GM21529 (cell line): ENCODE measurements at regions not wholly inside any gene's neighbourhood (a gene's known extent, or its start where the extent isn't known, plus 50 kb on each side); places are given as distances from the start of the nearest gene placed in this dataset.

Experiments
- ATAC-seq: cut with Tn5 transposase; IDR thresholded peaks from one replicate; pipeline ENCODE4 v1.9.1; 2021; ENCODE audit not compliant: unreplicated experiment

- ATAC-seq = no peak
Observed at GRCh38 chr4:26067035-26067434, 153.0 kb downstream of the SMIM20 start.

DNA sequence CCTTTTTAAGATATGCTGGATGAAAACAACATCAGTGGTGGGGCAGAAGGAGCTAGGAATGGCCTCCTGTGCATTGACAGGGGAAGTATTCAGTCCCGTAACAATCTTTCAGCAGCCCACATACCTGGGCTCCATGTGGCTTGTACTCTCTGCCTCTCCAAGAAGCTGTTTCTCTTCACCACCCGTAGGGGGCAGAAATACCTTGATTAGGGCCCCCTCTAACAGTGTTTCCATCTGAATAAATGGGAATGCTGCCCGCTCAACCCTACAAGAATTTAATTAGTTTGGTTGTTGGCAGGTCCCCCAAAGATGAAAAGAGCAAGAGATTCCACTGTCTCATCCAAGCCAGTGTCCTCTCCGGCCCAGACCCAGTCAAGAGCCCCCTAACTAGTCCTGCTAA lies 155.2 kb downstream of the SMIM20 start:
- peak; percentile 69 for ATAC-seq

DNA sequence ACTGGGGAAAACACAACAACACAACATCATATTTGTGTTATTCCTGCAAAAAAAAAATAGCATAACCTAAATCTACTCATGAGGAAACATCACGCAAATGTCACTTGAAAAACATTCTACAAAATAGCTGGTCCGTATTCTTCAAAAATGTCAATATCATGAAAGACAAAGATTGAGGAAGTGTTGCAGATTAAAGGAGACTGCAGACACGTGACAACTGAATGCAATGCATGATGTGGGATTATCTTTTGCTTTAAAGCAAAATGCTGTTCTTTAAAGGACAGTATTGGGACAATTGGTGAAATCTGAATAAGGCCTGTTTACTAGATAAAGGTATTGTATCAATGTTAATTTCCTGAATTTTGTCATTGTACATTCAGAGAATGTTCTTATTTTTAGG lies 157.7 kb downstream of the SMIM20 start:
- ATAC-seq = no peak

GRCh38 chr4:26073886-26074560 lies 160.0 kb downstream of the SMIM20 start:
- no peak for ATAC-seq

- peak; percentile 68 for ATAC-seq
Observed at GRCh38 chr4:26074712-26075430, 160.9 kb downstream of the SMIM20 start.

- peak; percentile 15 for ATAC-seq
Observed at GRCh38 chr4:26075583-26075982, 161.6 kb downstream of the SMIM20 start.

- peak; percentile 84 for ATAC-seq
Observed at GRCh38 chr4:26076000-26076587, 162.1 kb downstream of the SMIM20 start.

- ATAC-seq = no peak
Observed at GRCh38 chr4:26076896-26077295, 162.9 kb downstream of the SMIM20 start.

DNA sequence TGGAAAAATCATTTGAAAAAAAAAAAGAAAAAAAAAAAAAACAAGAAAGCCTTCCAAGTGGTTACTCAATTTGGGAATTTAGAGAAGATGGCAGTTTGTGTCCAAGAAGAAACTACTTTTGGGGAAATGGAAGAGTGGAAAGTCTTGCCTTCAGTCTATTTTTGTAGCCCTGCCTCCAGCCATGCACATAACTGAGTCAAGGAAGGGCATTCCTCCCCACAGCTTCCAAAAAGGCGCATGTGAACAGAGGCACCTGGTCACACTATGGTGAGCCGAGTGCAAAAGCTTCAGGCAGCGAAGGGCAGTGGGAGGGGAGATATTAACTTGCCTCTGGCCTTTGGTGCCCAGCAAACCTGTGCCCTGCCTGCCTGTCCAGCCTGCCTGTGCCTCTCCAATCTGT lies 163.7 kb downstream of the SMIM20 start:
- no peak for ATAC-seq

GRCh38 chr4:26080870-26081628 lies 167.0 kb downstream of the SMIM20 start:
- no peak for ATAC-seq

- ATAC-seq = no peak
Observed at GRCh38 chr4:26081795-26082498, 167.9 kb downstream of the SMIM20 start.

DNA sequence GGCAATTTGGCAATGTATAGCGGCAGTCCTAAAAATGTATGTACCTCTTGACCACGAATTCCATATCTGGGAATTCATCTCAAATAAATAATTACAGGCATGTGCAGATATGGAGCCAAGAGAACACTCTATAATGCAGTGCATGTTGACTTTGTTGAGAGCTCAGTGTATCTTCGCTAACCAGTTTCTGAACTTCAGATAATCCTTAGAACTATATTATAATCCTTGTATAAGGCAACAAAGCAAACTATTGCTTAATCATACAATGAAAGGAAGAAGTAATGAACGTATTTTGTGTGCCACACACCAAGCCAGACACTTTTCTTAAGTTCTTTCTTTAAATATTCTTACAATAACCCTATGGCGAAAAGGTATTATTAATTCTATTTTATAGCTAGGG lies 168.5 kb downstream of the SMIM20 start:
- no peak for ATAC-seq

GRCh38 chr4:26083987-26084386 lies 170.0 kb downstream of the SMIM20 start:
- peak; percentile 60 for ATAC-seq

DNA sequence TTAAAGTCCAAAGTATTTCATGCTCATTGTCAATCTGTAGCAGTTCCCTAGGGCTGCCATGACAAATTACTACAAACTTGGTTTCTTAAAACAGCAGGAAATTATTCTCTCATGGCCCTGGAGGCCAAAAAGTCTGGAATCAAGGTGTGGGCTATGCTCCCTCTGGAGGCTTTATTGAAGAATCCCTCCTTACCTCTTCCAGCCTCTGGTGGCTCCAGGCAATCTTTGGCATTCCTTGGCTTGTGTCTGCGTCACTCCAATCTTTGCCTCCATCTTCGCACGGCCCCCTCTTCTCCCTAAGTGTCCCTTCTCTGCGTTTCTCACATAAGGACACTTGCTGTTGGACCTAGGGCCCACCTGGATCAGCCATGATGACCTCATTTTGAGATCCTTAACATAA lies 170.4 kb downstream of the SMIM20 start:
- ATAC-seq = no peak

- no peak for ATAC-seq
Observed at GRCh38 chr4:26085551-26085950, 171.5 kb downstream of the SMIM20 start.

DNA sequence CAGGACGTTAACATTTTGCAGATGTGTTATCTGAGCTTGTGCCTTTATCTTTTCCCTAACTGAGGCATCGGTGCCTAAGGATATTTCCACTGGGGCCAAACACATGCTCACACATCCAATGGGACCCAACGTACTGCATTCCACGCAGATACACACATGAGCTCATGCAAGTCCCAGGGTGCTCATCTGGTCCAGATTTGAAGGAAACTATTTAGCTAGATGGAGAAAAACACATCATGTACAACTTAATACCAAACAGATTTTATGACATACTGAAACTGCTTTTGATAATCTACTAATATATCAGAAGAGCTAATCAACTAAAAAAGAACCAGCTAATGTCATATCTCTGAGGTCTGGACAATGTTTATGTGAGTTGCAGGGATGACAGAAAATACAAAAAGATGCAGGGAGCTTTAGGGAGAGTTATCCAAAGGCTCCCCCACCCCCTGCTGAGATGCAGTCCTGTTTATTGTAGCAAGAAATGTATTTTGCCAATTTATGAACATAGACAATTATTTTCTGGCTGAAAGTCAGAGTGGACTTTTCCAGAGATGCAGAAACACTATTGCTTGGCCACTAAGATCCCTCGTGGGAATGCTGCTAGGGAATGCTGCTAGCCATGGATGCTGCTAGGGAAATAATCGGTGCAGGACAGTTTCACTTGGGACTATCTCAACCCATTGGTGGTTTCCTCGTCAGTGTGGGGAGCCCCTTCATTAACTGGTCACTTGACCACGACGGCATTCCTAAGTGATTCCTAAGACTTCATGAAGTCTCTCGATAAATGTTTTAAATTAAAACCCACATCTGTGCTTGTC lies 172.8 kb downstream of the SMIM20 start:
- no peak for ATAC-seq

DNA sequence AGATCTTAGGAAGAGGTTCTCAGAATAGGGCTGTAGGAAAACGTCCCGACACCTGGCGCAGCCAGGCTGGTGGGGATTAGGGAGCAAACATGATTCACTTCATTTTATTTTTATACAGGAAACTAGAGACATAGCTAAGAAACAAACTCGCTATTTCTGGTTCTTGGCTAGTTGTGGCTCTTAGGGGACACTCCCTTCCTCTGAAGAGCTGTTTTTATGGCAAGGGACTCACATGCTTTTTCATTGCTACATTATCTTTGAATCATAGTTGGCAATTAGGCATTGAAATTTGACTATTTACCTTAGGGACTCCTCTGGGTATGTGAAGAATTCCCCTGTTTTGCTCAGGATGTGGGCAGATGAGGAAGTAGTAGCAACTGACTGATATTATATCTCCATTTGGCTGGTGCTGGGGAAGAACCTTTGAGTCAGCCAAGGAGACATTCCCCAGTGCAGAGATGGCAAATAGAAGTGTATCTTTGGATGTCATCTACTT lies 174.5 kb downstream of the SMIM20 start:
- peak; percentile 69 for ATAC-seq

GRCh38 chr4:26093551-26093950 lies 179.5 kb downstream of the SMIM20 start:
- no peak for ATAC-seq

- no peak for ATAC-seq
Observed at GRCh38 chr4:26094076-26094475, 180.1 kb downstream of the SMIM20 start.

- no peak for ATAC-seq
Observed at GRCh38 chr4:26094911-26095310, 180.9 kb downstream of the SMIM20 start.
